ENCODE measurements at regions not wholly inside any gene's neighbourhood (a gene's known extent, or its start where the extent isn't known, plus 50 kb on each side); places are given as distances from the start of the nearest gene placed in this dataset.

- TF ChIP-seq CTCF (IDR thresholded peaks at IDR 0.05) = no peak
- no peak for TF ChIP-seq POLR2A (IDR thresholded peaks at IDR 0.05)
These were observed 153.6 kb downstream of the MAGEB17 start for GRCh38 chrX:16320765-16321355.

Measured in thyroid gland (tissue), 4 donors.